ENCODE measurements at regions not wholly inside any gene's neighbourhood (a gene's known extent, or its start where the extent isn't known, plus 50 kb on each side); places are given as distances from the start of the nearest gene placed in this dataset.

GRCh38 chr12:46914336-46914735 lies 88.5 kb upstream of the SLC38A4 start:
- ChIA-PET CTCF (ENCODE audit: low intra/inter-chr PET ratio, low total read pairs) (no interaction called here), POLR2A (no interaction called here)
- intact Hi-C loops (cut with micrococcal nuclease; ENCODE audit: unreplicated experiment) = no loop called here
- ATAC-seq = no peak
- Histone ChIP-seq H3K27me3 (ENCODE audit: control insufficient read depth in 1 of 2, insufficient read depth in 2 of 2, low read length in 2 of 2) (no peaks in the 10 kb centered on the region), H2AFZ (ENCODE audit: low read length) (no peak overlapping the region), H3K79me2 (ENCODE audit: insufficient read depth, low read length) (no peaks in the 10 kb centered on the region), H3K4me1 (ENCODE audit: insufficient read depth, low read length) (no peaks in the 10 kb centered on the region), H4K20me1 (ENCODE audit: insufficient read depth, low read length) (no peaks in the 10 kb centered on the region), H3K4me2 (ENCODE audit: low read depth, low read length) (no peak overlapping the region), H3K9me3 (ENCODE audit: low read length) (no peaks in the 10 kb centered on the region), H3K4me3 (replicated peaks in 1 of 3; ENCODE audit: insufficient read depth in 1 of 3, low read depth in 2 of 3, low read length in 3 of 3) (no peak overlapping the region), H3K9ac (ENCODE audit: insufficient read depth, low read depth, low read length) (no peak overlapping the region), H3K36me3 (replicated peaks in 1 of 2; ENCODE audit: control insufficient read depth in 1 of 2, insufficient read depth in 2 of 2, low read length in 2 of 2) (no peaks in the 10 kb centered on the region), H3K27ac (ENCODE audit: extremely low read length, insufficient read depth, low read length) (no peak overlapping the region)
- no TSS peak for BruUV-seq (replicated peaks)
- no peak for FAIRE-seq
- TF ChIP-seq MED8 (CRISPR knock-in tag; IDR thresholded peaks at IDR 0.05; ENCODE audit: insufficient replicate concordance) = no peak
- no peak for TF ChIP-seq FOSL2 (CRISPR knock-in tag; IDR thresholded peaks at IDR 0.05)
- TF ChIP-seq ZNF530 (CRISPR knock-in tag; IDR thresholded peaks at IDR 0.05; ENCODE audit: low read depth) = no peak
- no peak for TF ChIP-seq MTA1 (CRISPR knock-in tag; IDR thresholded peaks at IDR 0.05; ENCODE audit: borderline replicate concordance)
- no peak for TF ChIP-seq ARHGAP35 (CRISPR knock-in tag; IDR thresholded peaks at IDR 0.05; ENCODE audit: borderline replicate concordance)
- TF ChIP-seq STAG1 (CRISPR knock-in tag; IDR thresholded peaks at IDR 0.05) = no peak
- no peak for TF ChIP-seq MXD4 (CRISPR knock-in tag; IDR thresholded peaks at IDR 0.05)
- no peak for TF ChIP-seq ZNF691 (CRISPR knock-in tag; IDR thresholded peaks at IDR 0.05; ENCODE audit: borderline replicate concordance, low read depth)
- in situ Hi-C loops (cut with HindIII; ENCODE audit: extremely low pct_ligation_motif_present, low pct_unique_long_range_greater_than_20kb) = no loop called here
- 5% methylated on average over 5 of the region's 5 CpGs for WGBS (ENCODE audit: low lambda C conversion rate)
- DNase-seq (ENCODE audit: low spot score) = no peak

- in situ Hi-C loops (cut with HindIII; ENCODE audit: extremely low pct_ligation_motif_present, low pct_unique_long_range_greater_than_20kb) (no loop called here), intact Hi-C loops (cut with micrococcal nuclease; ENCODE audit: unreplicated experiment) (no loop called here)
- Histone ChIP-seq H3K9ac (ENCODE audit: insufficient read depth, low read depth, low read length) (no peak overlapping the region), H3K4me2 (ENCODE audit: low read depth, low read length) (no peak overlapping the region), H3K79me2 (ENCODE audit: insufficient read depth, low read length) (no peaks in the 10 kb centered on the region), H3K4me3 (replicated peaks in 1 of 3; ENCODE audit: insufficient read depth in 1 of 3, low read depth in 2 of 3, low read length in 3 of 3) (no peak overlapping the region), H3K36me3 (replicated peaks in 1 of 2; ENCODE audit: control insufficient read depth in 1 of 2, insufficient read depth in 2 of 2, low read length in 2 of 2) (no peaks in the 10 kb centered on the region), H3K27me3 (ENCODE audit: control insufficient read depth in 1 of 2, insufficient read depth in 2 of 2, low read length in 2 of 2) (no peaks in the 10 kb centered on the region), H3K27ac (ENCODE audit: extremely low read length, insufficient read depth, low read length) (no peak overlapping the region), H3K9me3 (ENCODE audit: low read length) (no peaks in the 10 kb centered on the region), H2AFZ (ENCODE audit: low read length) (no peak overlapping the region), H3K4me1 (ENCODE audit: insufficient read depth, low read length) (no peaks in the 10 kb centered on the region), H4K20me1 (ENCODE audit: insufficient read depth, low read length) (no peaks in the 10 kb centered on the region)
- 7% methylated on average over 2 of the region's 2 CpGs for WGBS (ENCODE audit: low lambda C conversion rate)
- POLR2A ChIA-PET = no interaction called here
- FAIRE-seq = no peak
- no peak for DNase-seq (ENCODE audit: low spot score)
- no TSS peak for BruUV-seq (replicated peaks)
- no peak for ATAC-seq
- CTCF ChIA-PET (ENCODE audit: low intra/inter-chr PET ratio, low total read pairs) = no interaction called here
- no peak for TF ChIP-seq KDM5B (CRISPR knock-in tag; IDR thresholded peaks at IDR 0.05; ENCODE audit: borderline replicate concordance)
- no peak for TF ChIP-seq SP140L (CRISPR knock-in tag; IDR thresholded peaks at IDR 0.05; ENCODE audit: borderline replicate concordance)
- TF ChIP-seq HMGXB4 (CRISPR knock-in tag; IDR thresholded peaks at IDR 0.05; ENCODE audit: borderline replicate concordance in 1 of 2, low read depth in 1 of 2) = no peak
- TF ChIP-seq ARNT2 (CRISPR knock-in tag; IDR thresholded peaks at IDR 0.05; ENCODE audit: low read depth) = no peak
- no peak for TF ChIP-seq ZBTB1 (CRISPR knock-in tag; IDR thresholded peaks at IDR 0.05; ENCODE audit: borderline replicate concordance)
- TF ChIP-seq TRIM24 (CRISPR knock-in tag; IDR thresholded peaks at IDR 0.05) = no peak
- no peak for TF ChIP-seq SIN3A (IDR thresholded peaks at IDR 0.05; ENCODE audit: borderline replicate concordance, low read depth, low read length)
- no peak for TF ChIP-seq ZUFSP (CRISPR knock-in tag; IDR thresholded peaks at IDR 0.05; ENCODE audit: borderline replicate concordance)
Observed at GRCh38 chr12:46915082-46915481, 89.3 kb upstream of the SLC38A4 start.

Data from HepG2 (cell line).